ENCODE measurements at regions not wholly inside any gene's neighbourhood (a gene's known extent, or its start where the extent isn't known, plus 50 kb on each side); places are given as distances from the start of the nearest gene placed in this dataset.

GRCh38 chr14:82153689-82154088 lies 620.0 kb upstream of the SEL1L start:
- CTCF ChIA-PET: no interaction called here
- TF ChIP-seq NR3C1 (IDR thresholded peaks at IDR 0.05): no peak
- TF ChIP-seq EHF (CRISPR knock-in tag; IDR thresholded peaks at IDR 0.05): no peak
- TF ChIP-seq JUNB (IDR thresholded peaks at IDR 0.05): no peak
- no peak for TF ChIP-seq EHMT2 (IDR thresholded peaks at IDR 0.05; ENCODE audit: low read depth)
- no peak for TF ChIP-seq ZC3H11A (IDR thresholded peaks at IDR 0.05)
- no peak for TF ChIP-seq FOSL2 (IDR thresholded peaks at IDR 0.05)
- no peak for TF ChIP-seq FOSL2 (CRISPR knock-in tag; IDR thresholded peaks at IDR 0.05)
- no peak for TF ChIP-seq ZFP36 (IDR thresholded peaks at IDR 0.05; ENCODE audit: borderline replicate concordance, partially characterized antibody)
- no peak for TF ChIP-seq RFX5 (IDR thresholded peaks at IDR 0.05)
- no peak for TF ChIP-seq CBX8 (IDR thresholded peaks at IDR 0.05)
- TF ChIP-seq RARB (CRISPR knock-in tag; IDR thresholded peaks at IDR 0.05): no peak
- no peak for TF ChIP-seq KDM5A (IDR thresholded peaks at IDR 0.05)
- no peak for TF ChIP-seq POLR2A (IDR thresholded peaks at IDR 0.05; ENCODE audit: low read length)
- TF ChIP-seq POLR2AphosphoS2 (conservative IDR thresholded peaks at IDR 0.05; ENCODE audit: low read length): no peak
- no peak for TF ChIP-seq HOXA7 (CRISPR knock-in tag; IDR thresholded peaks at IDR 0.05)
- no peak for TF ChIP-seq PHF8 (IDR thresholded peaks at IDR 0.05; ENCODE audit: borderline replicate concordance, low read depth)
- TF ChIP-seq KDM1A (IDR thresholded peaks at IDR 0.05; ENCODE audit: low read depth): no peak
- no peak for TF ChIP-seq HEYL (CRISPR knock-in tag; IDR thresholded peaks at IDR 0.05)
- TF ChIP-seq FOXS1 (CRISPR knock-in tag; IDR thresholded peaks at IDR 0.05): no peak
- no peak for TF ChIP-seq ELK1 (IDR thresholded peaks at IDR 0.05; ENCODE audit: low read depth, low read length)
- Histone ChIP-seq H3K4me1 (no peaks in the 10 kb centered on the region), H3K9me3 (0 out of 3 replicates have a peak, but pooled peaks cover 2% of the 10 kb centered on the region), H3K4me2 (no peak overlapping the region), H3K27ac (no peak overlapping the region), H3K4me3 (no peak overlapping the region)
- no peak for ATAC-seq
- no peak for FAIRE-seq
- POLR2A ChIA-PET: no interaction called here
- no peak for DNase-seq (ENCODE audit: low read depth in 1 of 2, low spot score in 1 of 2)
- WGBS (ENCODE audit: missing lambda C conversion rate): 0% methylated on average over 4 of the region's 4 CpGs

- POLR2A ChIA-PET: no interaction called here
- TF ChIP-seq NFE2L2 (conservative IDR thresholded peaks at IDR 0.05; ENCODE audit: low read length) (no peak), SREBF2 (IDR thresholded peaks at IDR 0.05) (no peak), RAD21 (conservative IDR thresholded peaks at IDR 0.05 in 1 of 2, IDR thresholded peaks at IDR 0.05 in 1 of 2) (no peak), TP53 (CRISPR knock-in tag; IDR thresholded peaks at IDR 0.05) (no peak), ESRRA (IDR thresholded peaks at IDR 0.05; ENCODE audit: borderline replicate concordance, low read length) (no peak), MYC (IDR thresholded peaks at IDR 0.05; ENCODE audit: borderline replicate concordance, low read length) (no peak), HES2 (IDR thresholded peaks at IDR 0.05) (no peak), CHD2 (IDR thresholded peaks at IDR 0.05; ENCODE audit: low read length, partially characterized antibody) (no peak), PHF8 (IDR thresholded peaks at IDR 0.05; ENCODE audit: borderline replicate concordance, low read depth) (no peak), NPAS2 (CRISPR knock-in tag; IDR thresholded peaks at IDR 0.05; ENCODE audit: borderline replicate concordance) (no peak), JUN (IDR thresholded peaks at IDR 0.05) (no peak), ZNF302 (CRISPR knock-in tag; IDR thresholded peaks at IDR 0.05) (no peak), USF2 (IDR thresholded peaks at IDR 0.05) (no peak), JUNB (IDR thresholded peaks at IDR 0.05) (no peak), HOXB5 (CRISPR knock-in tag; IDR thresholded peaks at IDR 0.05) (no peak), CHD4 (IDR thresholded peaks at IDR 0.05; ENCODE audit: borderline replicate concordance) (no peak)
- no peak for DNase-seq (ENCODE audit: low read depth in 1 of 2, low spot score in 1 of 2)
- WGBS (ENCODE audit: missing lambda C conversion rate): 8% methylated on average over 3 of the region's 3 CpGs
- Histone ChIP-seq H3K27ac (no peak overlapping the region), H3K4me1 (no peaks in the 10 kb centered on the region), H3K4me3 (no peak overlapping the region), H3K9me3 (no peaks in the 10 kb centered on the region), H3K4me2 (no peak overlapping the region)
- no peak for ATAC-seq
- FAIRE-seq: no peak
- CTCF ChIA-PET: no interaction called here
Measured at GRCh38 chr14:82159624-82160023, 626.0 kb upstream of the SEL1L start.
